NT2/D1 (cell line): ENCODE measurements at regions not wholly inside any gene's neighbourhood (a gene's known extent, or its start where the extent isn't known, plus 50 kb on each side); places are given as distances from the start of the nearest gene placed in this dataset.

Experiments used
- DNase-seq: peaks from one replicate; pipeline ENCODE4 v3.0.0-alpha.2; 2011; ENCODE audit warnings: low read depth, low spot score
- H3K27me3 ChIP-seq: 2 replicates; pipeline ENCODE4 v1.6.0; 2011; ENCODE audit warnings: mild to moderate bottlenecking; ENCODE audit not compliant: insufficient read length, insufficient read depth
- H3K36me3 ChIP-seq: 2 replicates; pipeline ENCODE4 v1.6.1; 2011; ENCODE audit warnings: mild to moderate bottlenecking, low read length, mixed read lengths; ENCODE audit not compliant: insufficient read depth, insufficient read length
- H3K4me1 ChIP-seq: 2 replicates; pipeline ENCODE4 v1.5.1; 2011; ENCODE audit not compliant: insufficient read depth, insufficient read length
- H3K4me3 ChIP-seq: 2 replicates; pipeline ENCODE4 v1.5.1; 2011; ENCODE audit warnings: low read depth; ENCODE audit not compliant: insufficient read length
- H3K9ac ChIP-seq: 2 replicates; pipeline ENCODE4 v1.6.0; 2011; ENCODE audit warnings: low read depth; ENCODE audit not compliant: insufficient read length
- H3K9me3 ChIP-seq: 2 replicates; pipeline ENCODE4 v1.5.1; 2011; ENCODE audit warnings: mild to moderate bottlenecking, low read length; ENCODE audit not compliant: insufficient read depth
- SUZ12 ChIP-seq: IDR thresholded peaks from 2 replicates; pipeline ENCODE4 v1.6.1; 2011; ENCODE audit not compliant: insufficient read length, insufficient read depth; ENCODE audit errors: extremely low read depth
- YY1 ChIP-seq: IDR thresholded peaks from 2 replicates; pipeline ENCODE4 v1.6.1; 2011; ENCODE audit not compliant: insufficient read length, insufficient read depth
- ZNF274 ChIP-seq: IDR thresholded peaks from 2 replicates; pipeline ENCODE4 v1.6.1; 2011; ENCODE audit warnings: mild to moderate bottlenecking, low read depth, low read length

DNA sequence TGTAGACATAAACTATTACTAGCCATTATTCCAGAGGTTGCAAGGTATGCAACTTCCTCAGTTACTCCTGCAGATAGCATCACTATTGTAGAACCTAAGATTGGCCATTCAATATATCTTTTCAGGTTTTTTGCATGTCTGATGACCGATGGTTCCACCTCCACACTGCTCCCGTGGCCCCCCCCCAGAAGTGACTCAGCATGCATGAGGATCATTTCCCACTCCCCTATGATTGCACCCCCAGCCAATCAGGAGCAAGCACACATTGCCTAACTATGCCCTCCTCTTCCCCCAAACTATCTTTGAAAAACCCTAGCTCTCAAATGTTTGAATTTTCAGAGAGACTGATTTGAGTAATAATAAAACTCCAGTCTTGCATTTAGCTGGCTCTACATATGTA lies 601.4 kb upstream of the TLE4 start:
- Histone ChIP-seq H3K36me3 (no peaks in the 10 kb centered on the region), H3K4me1 (no peaks in the 10 kb centered on the region), H3K4me3 (no peak overlapping the region), H3K27me3 (no peaks in the 10 kb centered on the region), H3K9ac (no peak overlapping the region), H3K9me3 (no peaks in the 10 kb centered on the region)
- no peak for DNase-seq
- TF ChIP-seq ZNF274 (no peak), YY1 (no peak), SUZ12 (no peak)

GRCh38 chr9:78971540-78971939 lies 600.2 kb upstream of the TLE4 start:
- H3K4me3 ChIP-seq, result no peak overlapping the region
- no peak for DNase-seq
- no peaks in the 10 kb centered on the region for H3K27me3 ChIP-seq
- H3K9ac ChIP-seq, result no peak overlapping the region
- TF ChIP-seq YY1 (no peak), ZNF274 (no peak), SUZ12 (no peak)
- H3K36me3 ChIP-seq, result no peaks in the 10 kb centered on the region
- no peaks in the 10 kb centered on the region for H3K4me1 ChIP-seq
- H3K9me3 ChIP-seq, result no peaks in the 10 kb centered on the region

DNA sequence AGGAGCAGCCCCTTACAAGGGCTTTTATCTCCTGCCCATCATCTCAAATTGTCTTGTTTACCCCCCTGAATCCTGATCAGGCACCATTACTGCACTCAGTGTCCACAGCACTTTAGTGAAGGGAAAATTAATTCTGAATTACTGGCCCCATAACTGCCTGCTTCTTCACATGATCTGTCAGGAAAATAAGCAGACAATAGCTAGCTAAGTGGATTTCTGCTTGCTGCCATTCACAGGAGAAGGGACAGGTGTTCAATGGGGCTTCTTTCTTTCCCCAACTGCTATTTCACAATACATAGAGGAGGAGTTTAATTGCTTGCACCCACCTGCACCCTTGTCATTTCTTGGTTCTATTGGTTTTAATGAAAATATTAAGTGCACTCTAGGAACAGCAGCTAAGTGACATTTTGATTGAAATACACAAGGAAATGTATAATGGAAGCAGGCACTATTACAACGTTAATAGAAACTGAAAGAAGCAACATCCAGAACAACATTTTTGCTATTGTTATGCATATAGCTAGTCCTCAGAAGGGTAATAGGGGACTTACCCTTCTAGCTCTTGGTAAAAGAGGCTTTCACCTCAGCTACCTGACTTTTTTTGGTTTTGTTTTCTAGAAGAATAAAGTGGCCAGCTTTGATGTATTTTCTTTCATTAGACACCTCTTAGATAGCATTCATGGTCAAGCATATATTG lies 599.3 kb upstream of the TLE4 start:
- Histone ChIP-seq H3K9me3 (no peaks in the 10 kb centered on the region), H3K4me3 (no peak overlapping the region), H3K27me3 (no peaks in the 10 kb centered on the region), H3K36me3 (no peaks in the 10 kb centered on the region), H3K9ac (no peak overlapping the region), H3K4me1 (no peaks in the 10 kb centered on the region)
- DNase-seq, result no peak
- no peak for TF ChIP-seq ZNF274
- no peak for TF ChIP-seq YY1
- no peak for TF ChIP-seq SUZ12

DNA sequence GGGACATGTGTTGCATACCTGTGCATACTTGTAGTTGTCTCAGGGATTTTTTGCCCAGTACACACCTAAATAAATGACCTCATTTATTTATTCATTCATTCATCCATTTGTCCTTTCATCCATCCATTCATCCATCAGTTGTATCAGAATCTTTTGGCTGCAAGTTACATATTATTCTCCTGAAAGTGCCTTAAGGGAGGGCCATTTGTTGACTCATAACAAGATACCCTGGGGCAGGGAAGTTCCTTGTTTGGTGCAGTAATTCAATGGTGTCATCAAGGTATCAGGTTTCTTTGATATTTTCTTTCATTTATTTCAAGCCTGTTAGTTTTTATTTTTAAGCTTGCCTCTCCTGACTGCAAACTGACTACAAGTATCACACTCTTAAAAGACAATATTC lies 597.9 kb upstream of the TLE4 start:
- Histone ChIP-seq H3K4me1 (no peaks in the 10 kb centered on the region), H3K9me3 (no peaks in the 10 kb centered on the region), H3K27me3 (no peaks in the 10 kb centered on the region), H3K4me3 (no peak overlapping the region), H3K9ac (no peak overlapping the region), H3K36me3 (no peaks in the 10 kb centered on the region)
- no peak for TF ChIP-seq SUZ12
- TF ChIP-seq YY1, result no peak
- TF ChIP-seq ZNF274, result no peak
- DNase-seq, result no peak

DNA sequence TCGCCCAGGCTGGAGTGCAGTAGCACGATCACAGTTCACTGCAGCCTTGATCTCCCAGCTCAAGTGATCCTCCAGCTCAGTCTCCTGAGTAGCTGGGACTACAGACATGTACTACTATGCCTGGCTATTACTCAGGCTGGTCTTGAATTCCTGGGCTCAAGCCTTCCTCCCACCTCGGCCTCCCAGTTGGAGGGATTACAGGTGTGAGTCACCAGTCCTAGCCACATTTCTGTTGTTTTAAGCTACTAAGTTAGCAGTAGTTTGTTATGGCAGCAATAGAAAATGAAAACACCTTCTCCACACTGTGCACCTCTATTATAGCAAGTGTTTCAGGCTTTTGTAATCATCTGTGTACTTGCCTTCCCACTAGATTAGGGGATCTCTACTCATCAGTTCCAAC lies 588.9 kb upstream of the TLE4 start:
- DNase-seq, result no peak
- no peak for TF ChIP-seq SUZ12
- no peak for TF ChIP-seq YY1
- no peak for TF ChIP-seq ZNF274
- no peaks in the 10 kb centered on the region for H3K9me3 ChIP-seq
- H3K27me3 ChIP-seq, result no peaks in the 10 kb centered on the region
- H3K9ac ChIP-seq, result no peak overlapping the region
- no peak overlapping the region for H3K4me3 ChIP-seq
- H3K36me3 ChIP-seq, result no peaks in the 10 kb centered on the region
- H3K4me1 ChIP-seq, result no peaks in the 10 kb centered on the region

DNA sequence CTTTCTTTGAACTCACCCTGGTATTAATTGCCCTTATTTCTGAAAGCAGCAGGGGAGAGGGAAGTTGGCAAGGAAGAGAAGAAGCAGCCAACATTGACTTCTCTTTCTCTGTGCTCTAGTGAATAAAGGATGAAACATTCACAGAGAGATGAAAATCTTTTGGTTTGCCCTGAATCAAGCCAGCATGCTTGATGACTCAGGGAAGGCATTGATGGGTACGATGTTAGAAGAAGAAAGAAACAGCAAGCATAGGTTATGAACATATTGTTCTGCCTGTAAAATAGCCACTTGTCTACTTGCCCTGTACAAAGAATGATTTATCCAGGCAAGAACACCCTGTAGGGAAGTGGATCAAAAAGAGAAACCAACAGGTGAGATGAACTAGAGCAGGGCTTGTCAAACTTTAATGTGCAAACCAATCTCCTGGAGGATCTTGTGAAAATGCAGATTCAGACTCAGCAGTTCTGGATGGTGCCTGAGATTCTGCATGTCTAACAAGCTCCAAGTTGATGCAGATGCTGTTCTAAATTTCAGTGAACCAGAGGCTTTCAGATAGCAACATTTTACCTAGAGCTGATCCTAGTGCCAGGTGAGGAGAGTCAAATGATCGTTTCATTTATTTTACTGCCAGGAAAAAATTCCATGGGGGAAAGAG lies 586.6 kb upstream of the TLE4 start:
- no peak overlapping the region for H3K4me3 ChIP-seq
- no peak overlapping the region for H3K9ac ChIP-seq
- no peak for DNase-seq
- H3K4me1 ChIP-seq, result no peaks in the 10 kb centered on the region
- no peaks in the 10 kb centered on the region for H3K27me3 ChIP-seq
- TF ChIP-seq SUZ12 (no peak), ZNF274 (no peak), YY1 (no peak)
- H3K36me3 ChIP-seq, result no peaks in the 10 kb centered on the region
- H3K9me3 ChIP-seq, result no peaks in the 10 kb centered on the region

GRCh38 chr9:78986446-78986845 lies 585.3 kb upstream of the TLE4 start:
- no peak for DNase-seq
- Histone ChIP-seq H3K36me3 (no peaks in the 10 kb centered on the region), H3K27me3 (no peaks in the 10 kb centered on the region), H3K4me1 (no peaks in the 10 kb centered on the region), H3K9ac (no peak overlapping the region), H3K4me3 (no peak overlapping the region), H3K9me3 (no peaks in the 10 kb centered on the region)
- no peak for TF ChIP-seq SUZ12
- no peak for TF ChIP-seq YY1
